GM23338 (cell line): ENCODE measurements at regions not wholly inside any gene's neighbourhood (a gene's known extent, or its start where the extent isn't known, plus 50 kb on each side); places are given as distances from the start of the nearest gene placed in this dataset.

Source experiments
- ATAC-seq: fragments of 200-7000 bp; cut with Tn5 transposase; 3 replicates; pipeline ENCODE4 v1.9.1; 2020
- DNase-seq: peaks from one replicate; pipeline ENCODE4 v3.0.0-alpha.2; 2015; ENCODE audit warnings: low spot score
- H2AFZ ChIP-seq: fragments of 200-600 bp; sonication (generic); 2 replicates; pipeline ENCODE4 v1.8.0; 2016; ENCODE audit warnings: antibody characterized with exemption, mild to moderate bottlenecking, moderate library complexity
- H3F3A ChIP-seq: fragments of 200-600 bp; sonication (generic); replicated peaks from 2 replicates; pipeline ENCODE4 v1.8.0; 2017; ENCODE audit warnings: antibody characterized with exemption, mixed run types, low read depth
- H3K27ac ChIP-seq: fragments of 200-600 bp; sonication (generic); 2 replicates; pipeline ENCODE4 v1.6.1; 2016; ENCODE audit warnings: low read depth
- H3K27me3 ChIP-seq: fragments of 200-600 bp; sonication (generic); 2 replicates; pipeline ENCODE4 v1.8.0; 2016; ENCODE audit warnings: mild to moderate bottlenecking, mixed run types, moderate library complexity; ENCODE audit not compliant: insufficient read depth
- H3K36me3 ChIP-seq: fragments of 200-600 bp; sonication (generic); 2 replicates; pipeline ENCODE4 v1.8.0; 2016; ENCODE audit warnings: mild to moderate bottlenecking; ENCODE audit not compliant: insufficient read depth
- H3K4me1 ChIP-seq: fragments of 200-600 bp; sonication (generic); 2 replicates; pipeline ENCODE4 v1.8.0; 2016; ENCODE audit warnings: mild to moderate bottlenecking, moderate library complexity; ENCODE audit not compliant: insufficient read depth
- H3K4me2 ChIP-seq: fragments of 200-600 bp; sonication (generic); 2 replicates; pipeline ENCODE4 v1.7.1; 2017; ENCODE audit warnings: mixed run types
- H3K4me3 ChIP-seq: fragments of 200-600 bp; sonication (generic); 2 replicates; pipeline ENCODE4 v1.6.1; 2016; ENCODE audit warnings: mixed run types
- H3K79me2 ChIP-seq: fragments of 200-600 bp; sonication (generic); replicated peaks from 2 replicates; pipeline ENCODE4 v1.8.0; 2017; ENCODE audit warnings: mild to moderate bottlenecking; ENCODE audit not compliant: insufficient read depth
- H3K9me2 ChIP-seq: fragments of 200-600 bp; sonication (generic); 2 replicates; pipeline ENCODE4 v1.8.0; 2017; ENCODE audit not compliant: insufficient read depth
- H4K20me1 ChIP-seq: fragments of 200-600 bp; sonication (generic); replicated peaks from 2 replicates; pipeline ENCODE4 v1.8.0; 2017; ENCODE audit warnings: mild to moderate bottlenecking; ENCODE audit not compliant: insufficient read depth
- H3K27ac Mint-ChIP-seq: 2 replicates; pipeline ENCODE4 v1.8.0; 2020; ENCODE audit warnings: inconsistent platforms, mild to moderate bottlenecking, moderate library complexity, mixed read lengths
- H3K27me3 Mint-ChIP-seq: 3 replicates; pipeline ENCODE4 v1.8.0; 2022; ENCODE audit warnings: low read depth, mild to moderate bottlenecking, moderate library complexity, mixed read lengths, inconsistent platforms; ENCODE audit not compliant: insufficient read depth, poor library complexity
- H3K36me3 Mint-ChIP-seq: 3 replicates; pipeline ENCODE4 v1.8.0; 2021; ENCODE audit warnings: low read depth, mild to moderate bottlenecking, inconsistent platforms, moderate library complexity, mixed read lengths
- H3K4me1 Mint-ChIP-seq: 3 replicates; pipeline ENCODE4 v1.8.0; 2020; ENCODE audit warnings: mild to moderate bottlenecking, inconsistent platforms, mixed read lengths
- H3K4me3 Mint-ChIP-seq: 3 replicates; pipeline ENCODE4 v1.8.0; 2021; ENCODE audit warnings: moderate library complexity, mild to moderate bottlenecking, inconsistent platforms, mixed read lengths
- H3K9me3 Mint-ChIP-seq: 3 replicates; pipeline ENCODE4 v1.8.0; 2020; ENCODE audit warnings: moderate library complexity, mild to moderate bottlenecking, inconsistent platforms, mixed read lengths
- CREB1 ChIP-seq: fragments of 250-450 bp; sonication (Bioruptor Pico); IDR thresholded peaks from 2 replicates; pipeline ENCODE4 v1.5.0; 2020; ENCODE audit warnings: low read depth, mild to moderate bottlenecking, moderate library complexity
- EZH2 ChIP-seq: fragments of 200-600 bp; sonication (generic); IDR thresholded peaks from one replicate; pipeline ENCODE4 v1.8.0; 2017; ENCODE audit warnings: antibody characterized with exemption, mild to moderate bottlenecking, low read depth; ENCODE audit not compliant: unreplicated experiment
- EZH2phosphoT487 ChIP-seq: fragments of 200-600 bp; sonication (generic); IDR thresholded peaks from one replicate; pipeline ENCODE4 v1.8.1; 2018; ENCODE audit warnings: antibody characterized with exemption; ENCODE audit not compliant: unreplicated experiment
- JUNB ChIP-seq: IDR thresholded peaks from one replicate; pipeline ENCODE4 v1.6.1; 2016; ENCODE audit warnings: antibody characterized with exemption; ENCODE audit not compliant: unreplicated experiment
- NANOG ChIP-seq: IDR thresholded peaks from 2 replicates; pipeline ENCODE4 v1.6.1; 2016; ENCODE audit warnings: antibody characterized with exemption, borderline replicate concordance
- POLR2AphosphoS5 ChIP-seq: IDR thresholded peaks from 2 replicates; pipeline ENCODE4 v1.6.1; 2016; ENCODE audit warnings: antibody characterized with exemption, low read depth
- ZNF114 ChIP-seq: fragments of 250-450 bp; sonication (Bioruptor Pico); IDR thresholded peaks from 2 replicates; pipeline ENCODE4 v1.5.0; 2020; ENCODE audit warnings: mild to moderate bottlenecking, moderate library complexity
- ZNF331 ChIP-seq: fragments of 250-450 bp; sonication (Bioruptor Pico); IDR thresholded peaks from 2 replicates; pipeline ENCODE4 v1.5.0; 2020; ENCODE audit warnings: low read depth, mild to moderate bottlenecking, moderate library complexity
- TF ChIP-seq, protein P1 (sequence below): fragments of 250-450 bp; sonication (Bioruptor Pico); IDR thresholded peaks from 2 replicates; pipeline ENCODE4 v1.5.0; 2020; ENCODE audit warnings: mild to moderate bottlenecking, moderate library complexity
- TF ChIP-seq, protein P2 (sequence below): IDR thresholded peaks from 2 replicates; pipeline ENCODE4 v1.6.1; 2016; ENCODE audit warnings: antibody characterized with exemption

DNA sequence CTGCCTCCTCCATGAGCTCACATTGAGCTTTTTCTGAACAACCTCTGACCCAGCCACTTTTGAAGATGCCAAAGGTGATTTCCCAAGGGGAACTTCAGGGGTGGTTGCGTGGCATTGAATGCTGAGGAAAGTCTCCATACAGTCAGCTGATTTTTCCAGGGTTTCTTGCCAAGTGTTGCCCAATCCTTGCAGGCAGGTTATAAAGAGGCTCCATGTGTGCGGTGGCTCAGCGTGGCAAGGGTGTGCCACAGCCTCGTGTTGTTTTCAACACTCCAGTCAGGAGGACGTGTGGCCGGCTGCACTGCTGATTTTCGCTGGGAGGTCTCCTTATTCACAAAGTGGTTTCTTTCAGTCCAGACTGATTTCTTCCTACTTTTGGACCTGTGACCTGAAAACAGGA, 81.4 kb upstream of the GATA6 start (continued):
- TF ChIP-seq, protein P1, sequence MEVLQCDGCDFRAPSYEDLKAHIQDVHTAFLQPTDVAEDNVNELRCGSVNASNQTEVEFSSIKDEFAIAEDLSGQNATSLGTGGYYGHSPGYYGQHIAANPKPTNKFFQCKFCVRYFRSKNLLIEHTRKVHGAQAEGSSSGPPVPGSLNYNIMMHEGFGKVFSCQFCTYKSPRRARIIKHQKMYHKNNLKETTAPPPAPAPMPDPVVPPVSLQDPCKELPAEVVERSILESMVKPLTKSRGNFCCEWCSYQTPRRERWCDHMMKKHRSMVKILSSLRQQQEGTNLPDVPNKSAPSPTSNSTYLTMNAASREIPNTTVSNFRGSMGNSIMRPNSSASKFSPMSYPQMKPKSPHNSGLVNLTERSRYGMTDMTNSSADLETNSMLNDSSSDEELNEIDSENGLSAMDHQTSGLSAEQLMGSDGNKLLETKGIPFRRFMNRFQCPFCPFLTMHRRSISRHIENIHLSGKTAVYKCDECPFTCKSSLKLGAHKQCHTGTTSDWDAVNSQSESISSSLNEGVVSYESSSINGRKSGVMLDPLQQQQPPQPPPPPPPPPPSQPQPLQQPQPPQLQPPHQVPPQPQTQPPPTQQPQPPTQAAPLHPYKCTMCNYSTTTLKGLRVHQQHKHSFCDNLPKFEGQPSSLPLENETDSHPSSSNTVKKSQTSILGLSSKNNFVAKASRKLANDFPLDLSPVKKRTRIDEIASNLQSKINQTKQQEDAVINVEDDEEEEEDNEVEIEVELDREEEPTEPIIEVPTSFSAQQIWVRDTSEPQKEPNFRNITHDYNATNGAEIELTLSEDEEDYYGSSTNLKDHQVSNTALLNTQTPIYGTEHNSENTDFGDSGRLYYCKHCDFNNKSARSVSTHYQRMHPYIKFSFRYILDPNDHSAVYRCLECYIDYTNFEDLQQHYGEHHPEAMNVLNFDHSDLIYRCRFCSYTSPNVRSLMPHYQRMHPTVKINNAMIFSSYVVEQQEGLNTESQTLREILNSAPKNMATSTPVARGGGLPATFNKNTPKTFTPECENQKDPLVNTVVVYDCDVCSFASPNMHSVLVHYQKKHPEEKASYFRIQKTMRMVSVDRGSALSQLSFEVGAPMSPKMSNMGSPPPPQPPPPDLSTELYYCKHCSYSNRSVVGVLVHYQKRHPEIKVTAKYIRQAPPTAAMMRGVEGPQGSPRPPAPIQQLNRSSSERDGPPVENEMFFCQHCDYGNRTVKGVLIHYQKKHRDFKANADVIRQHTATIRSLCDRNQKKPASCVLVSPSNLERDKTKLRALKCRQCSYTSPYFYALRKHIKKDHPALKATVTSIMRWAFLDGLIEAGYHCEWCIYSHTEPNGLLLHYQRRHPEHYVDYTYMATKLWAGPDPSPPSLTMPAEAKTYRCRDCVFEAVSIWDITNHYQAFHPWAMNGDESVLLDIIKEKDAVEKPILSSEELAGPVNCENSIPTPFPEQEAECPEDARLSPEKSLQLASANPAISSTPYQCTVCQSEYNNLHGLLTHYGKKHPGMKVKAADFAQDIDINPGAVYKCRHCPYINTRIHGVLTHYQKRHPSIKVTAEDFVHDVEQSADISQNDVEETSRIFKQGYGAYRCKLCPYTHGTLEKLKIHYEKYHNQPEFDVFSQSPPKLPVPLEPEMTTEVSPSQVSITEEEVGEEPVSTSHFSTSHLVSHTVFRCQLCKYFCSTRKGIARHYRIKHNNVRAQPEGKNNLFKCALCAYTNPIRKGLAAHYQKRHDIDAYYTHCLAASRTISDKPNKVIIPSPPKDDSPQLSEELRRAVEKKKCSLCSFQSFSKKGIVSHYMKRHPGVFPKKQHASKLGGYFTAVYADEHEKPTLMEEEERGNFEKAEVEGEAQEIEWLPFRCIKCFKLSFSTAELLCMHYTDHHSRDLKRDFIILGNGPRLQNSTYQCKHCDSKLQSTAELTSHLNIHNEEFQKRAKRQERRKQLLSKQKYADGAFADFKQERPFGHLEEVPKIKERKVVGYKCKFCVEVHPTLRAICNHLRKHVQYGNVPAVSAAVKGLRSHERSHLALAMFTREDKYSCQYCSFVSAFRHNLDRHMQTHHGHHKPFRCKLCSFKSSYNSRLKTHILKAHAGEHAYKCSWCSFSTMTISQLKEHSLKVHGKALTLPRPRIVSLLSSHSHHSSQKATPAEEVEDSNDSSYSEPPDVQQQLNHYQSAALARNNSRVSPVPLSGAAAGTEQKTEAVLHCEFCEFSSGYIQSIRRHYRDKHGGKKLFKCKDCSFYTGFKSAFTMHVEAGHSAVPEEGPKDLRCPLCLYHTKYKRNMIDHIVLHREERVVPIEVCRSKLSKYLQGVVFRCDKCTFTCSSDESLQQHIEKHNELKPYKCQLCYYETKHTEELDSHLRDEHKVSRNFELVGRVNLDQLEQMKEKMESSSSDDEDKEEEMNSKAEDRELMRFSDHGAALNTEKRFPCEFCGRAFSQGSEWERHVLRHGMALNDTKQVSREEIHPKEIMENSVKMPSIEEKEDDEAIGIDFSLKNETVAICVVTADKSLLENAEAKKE (CRISPR knock-in tag) = no peak
- TF ChIP-seq NANOG = no peak

DNA sequence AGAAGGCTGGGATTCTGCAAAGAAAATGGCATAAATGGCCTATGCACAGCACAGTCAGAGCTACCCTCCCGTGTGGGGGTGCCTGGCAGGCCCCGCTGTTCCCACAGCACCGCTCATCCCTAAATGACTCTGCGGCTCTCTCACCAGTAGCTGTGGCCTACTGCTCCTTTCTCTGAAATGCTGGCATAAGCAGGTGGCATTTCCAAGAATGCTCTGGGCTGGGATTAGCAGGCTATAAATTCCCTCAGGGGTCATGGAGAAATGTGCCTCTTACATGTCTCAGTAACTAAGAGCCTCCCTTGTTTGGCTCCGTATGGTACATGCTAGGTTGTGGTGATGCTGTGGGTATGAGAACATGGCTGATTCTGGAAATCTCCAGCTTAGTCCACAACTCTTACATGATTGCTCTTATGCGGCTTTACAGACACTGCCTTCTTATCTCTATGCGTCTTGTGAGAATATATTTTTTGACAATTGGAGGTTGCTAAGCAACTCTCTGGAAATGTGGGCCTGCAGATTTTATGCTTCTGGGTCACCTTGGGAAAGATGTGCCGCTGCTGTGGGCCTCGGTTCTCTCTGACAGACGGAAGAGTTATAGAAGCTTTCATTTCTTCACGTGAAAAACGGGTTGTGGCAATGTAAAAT, 80.3 kb upstream of the GATA6 start:
- Mint-ChIP-seq H3K27ac (no peak overlapping the region), H3K27me3 (no peaks in the 10 kb centered on the region)
- no peak overlapping the region for H3K27ac ChIP-seq
- TF ChIP-seq POLR2AphosphoS5 = no peak
- no peak for TF ChIP-seq EZH2
- no peak for TF ChIP-seq CREB1 (CRISPR knock-in tag)
- TF ChIP-seq, protein P2, sequence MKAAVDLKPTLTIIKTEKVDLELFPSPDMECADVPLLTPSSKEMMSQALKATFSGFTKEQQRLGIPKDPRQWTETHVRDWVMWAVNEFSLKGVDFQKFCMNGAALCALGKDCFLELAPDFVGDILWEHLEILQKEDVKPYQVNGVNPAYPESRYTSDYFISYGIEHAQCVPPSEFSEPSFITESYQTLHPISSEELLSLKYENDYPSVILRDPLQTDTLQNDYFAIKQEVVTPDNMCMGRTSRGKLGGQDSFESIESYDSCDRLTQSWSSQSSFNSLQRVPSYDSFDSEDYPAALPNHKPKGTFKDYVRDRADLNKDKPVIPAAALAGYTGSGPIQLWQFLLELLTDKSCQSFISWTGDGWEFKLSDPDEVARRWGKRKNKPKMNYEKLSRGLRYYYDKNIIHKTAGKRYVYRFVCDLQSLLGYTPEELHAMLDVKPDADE = no peak
- TF ChIP-seq ZNF331 (CRISPR knock-in tag) = no peak
- TF ChIP-seq JUNB = no peak
- no peak for TF ChIP-seq ZNF114
- TF ChIP-seq NANOG = no peak
- no peak for TF ChIP-seq EZH2phosphoT487

More for the DNA sequence above, 80.3 kb upstream of the GATA6 start:
- Histone ChIP-seq H3K4me1 (no peaks in the 10 kb centered on the region), H3F3A (no peaks in the 10 kb centered on the region), H3K27me3 (no peaks in the 10 kb centered on the region), H2AFZ (no peak overlapping the region), H3K4me2 (no peak overlapping the region), H3K4me3 (no peak overlapping the region), H4K20me1 (no peaks in the 10 kb centered on the region), H3K36me3 (no peaks in the 10 kb centered on the region), H3K9me2 (no peaks in the 10 kb centered on the region), H3K79me2 (no peaks in the 10 kb centered on the region)
- H3K36me3 Mint-ChIP-seq = no peaks in the 10 kb centered on the region
- H3K9me3 Mint-ChIP-seq = no peaks in the 10 kb centered on the region
- DNase-seq (no peak), ATAC-seq (no peak)
- H3K4me3 Mint-ChIP-seq = no peak overlapping the region
- no peaks in the 10 kb centered on the region for H3K4me1 Mint-ChIP-seq
